ENCODE measurements at regions not wholly inside any gene's neighbourhood (a gene's known extent, or its start where the extent isn't known, plus 50 kb on each side); places are given as distances from the start of the nearest gene placed in this dataset.

DNA sequence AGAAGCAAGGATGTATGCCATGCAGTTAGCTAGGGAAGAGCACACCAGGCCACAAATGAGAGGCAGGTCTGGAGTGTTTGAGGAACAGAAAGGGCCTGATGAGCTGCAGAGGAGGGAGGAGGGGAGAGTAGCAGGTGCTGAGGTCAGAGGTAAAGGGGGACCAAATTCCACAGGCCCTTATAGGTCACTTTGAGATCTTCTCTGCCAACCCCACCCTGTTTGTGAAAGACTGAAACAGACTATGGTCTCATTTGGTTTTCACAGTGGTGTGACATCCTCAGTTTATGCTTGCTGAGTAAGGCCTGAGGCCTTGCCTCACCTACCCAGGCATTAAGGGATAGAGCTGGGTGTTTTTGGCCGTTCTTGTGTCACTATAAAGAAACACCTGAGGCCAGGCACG is 187.7 kb upstream of the MYLIP start:
- BruUV-seq (replicated peaks), result no TSS peak
- H3K4me3 ChIP-seq (ENCODE audit: low read depth, low read length, poor library complexity, severe bottlenecking), result no peak overlapping the region
- no peak overlapping the region for H3K4me2 ChIP-seq (ENCODE audit: low read length)
- no peak overlapping the region for H3K27ac ChIP-seq (ENCODE audit: low read depth, low read length, poor library complexity, severe bottlenecking)
- no peaks in the 10 kb centered on the region for H3K36me3 ChIP-seq (ENCODE audit: insufficient read depth, low read length)
- H4K20me1 ChIP-seq (ENCODE audit: insufficient read depth, low read length), result no peaks in the 10 kb centered on the region
- ChIA-PET CTCF (ENCODE audit: unreplicated experiment) (interaction anchor here (0.6 kb wide), 1 partner anchor 685 kb away, joined by 3 read pairs; no protein-coding TSS in a partner anchor), POLR2A (no interaction called here)
- no peaks in the 10 kb centered on the region for H3K9me3 ChIP-seq (ENCODE audit: low read length)
- no peaks in the 10 kb centered on the region for H3K9me2 ChIP-seq (ENCODE audit: insufficient read depth, low read length)
- H2AFZ ChIP-seq (ENCODE audit: low read length), result no peak overlapping the region
- no peaks in the 10 kb centered on the region for H3K4me1 ChIP-seq (ENCODE audit: insufficient read depth, low read length, poor library complexity, severe bottlenecking)
- DNase-seq (ENCODE audit: low spot score), result no peak
- intact Hi-C loops (cut with micrococcal nuclease; ENCODE audit: unreplicated experiment), result no loop called here
- H3K79me2 ChIP-seq (ENCODE audit: insufficient read depth, low read depth, low read length), result no peaks in the 10 kb centered on the region
- TF ChIP-seq, protein P1, sequence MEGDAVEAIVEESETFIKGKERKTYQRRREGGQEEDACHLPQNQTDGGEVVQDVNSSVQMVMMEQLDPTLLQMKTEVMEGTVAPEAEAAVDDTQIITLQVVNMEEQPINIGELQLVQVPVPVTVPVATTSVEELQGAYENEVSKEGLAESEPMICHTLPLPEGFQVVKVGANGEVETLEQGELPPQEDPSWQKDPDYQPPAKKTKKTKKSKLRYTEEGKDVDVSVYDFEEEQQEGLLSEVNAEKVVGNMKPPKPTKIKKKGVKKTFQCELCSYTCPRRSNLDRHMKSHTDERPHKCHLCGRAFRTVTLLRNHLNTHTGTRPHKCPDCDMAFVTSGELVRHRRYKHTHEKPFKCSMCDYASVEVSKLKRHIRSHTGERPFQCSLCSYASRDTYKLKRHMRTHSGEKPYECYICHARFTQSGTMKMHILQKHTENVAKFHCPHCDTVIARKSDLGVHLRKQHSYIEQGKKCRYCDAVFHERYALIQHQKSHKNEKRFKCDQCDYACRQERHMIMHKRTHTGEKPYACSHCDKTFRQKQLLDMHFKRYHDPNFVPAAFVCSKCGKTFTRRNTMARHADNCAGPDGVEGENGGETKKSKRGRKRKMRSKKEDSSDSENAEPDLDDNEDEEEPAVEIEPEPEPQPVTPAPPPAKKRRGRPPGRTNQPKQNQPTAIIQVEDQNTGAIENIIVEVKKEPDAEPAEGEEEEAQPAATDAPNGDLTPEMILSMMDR (conservative IDR thresholded peaks at IDR 0.05; ENCODE audit: low read length), result no peak
- TF ChIP-seq EZH2phosphoT487 (IDR thresholded peaks at IDR 0.05; ENCODE audit: borderline replicate concordance, low read depth, low read length), result no peak

DNA sequence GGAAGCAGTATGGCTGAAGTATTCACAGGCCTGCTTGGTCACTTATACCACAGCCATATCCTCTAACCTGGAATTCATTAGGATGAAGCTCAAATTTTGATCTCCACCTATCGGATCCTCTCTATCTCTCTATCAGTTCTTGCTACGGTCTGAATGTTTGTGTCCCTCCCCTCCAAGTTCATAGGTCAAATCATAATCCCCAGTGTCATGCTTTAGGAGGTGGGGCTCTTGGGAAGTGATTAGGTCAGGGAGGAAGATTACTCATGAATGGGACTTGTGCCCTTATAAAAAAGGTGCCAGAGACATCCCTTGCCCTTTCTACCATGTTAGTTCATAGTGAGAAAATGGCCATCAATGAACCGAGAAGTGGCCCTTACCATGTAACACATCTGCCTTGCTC is 190.8 kb upstream of the MYLIP start:
- BruUV-seq (replicated peaks), result no TSS peak
- ChIA-PET CTCF (ENCODE audit: unreplicated experiment) (no interaction called here), POLR2A (interaction anchor here (1.2 kb wide), 1 partner anchor 36 kb away, joined by 3 read pairs; no protein-coding TSS in a partner anchor)
- Histone ChIP-seq H3K27ac (ENCODE audit: low read depth, low read length, poor library complexity, severe bottlenecking) (no peak overlapping the region), H3K9me3 (ENCODE audit: low read length) (no peaks in the 10 kb centered on the region), H3K4me3 (ENCODE audit: low read depth, low read length, poor library complexity, severe bottlenecking) (no peak overlapping the region), H3K36me3 (ENCODE audit: insufficient read depth, low read length) (no peaks in the 10 kb centered on the region), H2AFZ (ENCODE audit: low read length) (no peak overlapping the region), H4K20me1 (ENCODE audit: insufficient read depth, low read length) (no peaks in the 10 kb centered on the region), H3K9me2 (ENCODE audit: insufficient read depth, low read length) (no peaks in the 10 kb centered on the region), H3K4me2 (ENCODE audit: low read length) (no peak overlapping the region), H3K4me1 (ENCODE audit: insufficient read depth, low read length, poor library complexity, severe bottlenecking) (no peaks in the 10 kb centered on the region), H3K79me2 (ENCODE audit: insufficient read depth, low read depth, low read length) (no peaks in the 10 kb centered on the region)
- intact Hi-C loops (cut with micrococcal nuclease; ENCODE audit: unreplicated experiment), result no loop called here
- TF ChIP-seq, protein P1 (conservative IDR thresholded peaks at IDR 0.05; ENCODE audit: low read length), result no peak
- TF ChIP-seq EZH2phosphoT487 (IDR thresholded peaks at IDR 0.05; ENCODE audit: borderline replicate concordance, low read depth, low read length), result no peak
- DNase-seq (ENCODE audit: low spot score), result no peak

DNA sequence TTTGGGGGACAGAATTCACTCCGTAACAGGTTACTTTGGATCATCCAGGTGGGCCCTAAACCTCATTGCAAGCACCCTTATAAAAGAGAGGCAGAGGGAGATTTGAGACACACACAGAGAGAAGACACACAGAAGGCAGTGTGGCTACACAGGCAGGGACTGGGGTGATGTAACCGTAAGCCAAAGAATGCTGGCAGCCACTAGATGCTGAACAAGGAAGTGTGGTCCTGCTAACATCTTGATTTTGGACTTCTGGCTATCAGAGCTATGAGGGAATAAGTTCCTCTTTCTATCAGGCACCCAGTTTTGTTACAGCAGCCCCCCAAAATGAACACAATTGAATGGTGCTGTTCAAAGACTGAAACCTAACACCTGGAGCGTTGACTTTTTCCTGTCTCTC is 191.3 kb upstream of the MYLIP start:
- H3K4me3 ChIP-seq (ENCODE audit: low read depth, low read length, poor library complexity, severe bottlenecking), result no peak overlapping the region
- no peaks in the 10 kb centered on the region for H3K4me1 ChIP-seq (ENCODE audit: insufficient read depth, low read length, poor library complexity, severe bottlenecking)
- H3K4me2 ChIP-seq (ENCODE audit: low read length), result no peak overlapping the region
- H4K20me1 ChIP-seq (ENCODE audit: insufficient read depth, low read length), result no peaks in the 10 kb centered on the region
- no peak overlapping the region for H3K27ac ChIP-seq (ENCODE audit: low read depth, low read length, poor library complexity, severe bottlenecking)
- H3K9me3 ChIP-seq (ENCODE audit: low read length), result no peaks in the 10 kb centered on the region
- no TSS peak for BruUV-seq (replicated peaks)
- DNase-seq (ENCODE audit: low spot score), result no peak
- TF ChIP-seq EZH2phosphoT487 (IDR thresholded peaks at IDR 0.05; ENCODE audit: borderline replicate concordance, low read depth, low read length), result no peak
- TF ChIP-seq, protein P1 (conservative IDR thresholded peaks at IDR 0.05; ENCODE audit: low read length), result no peak
- ChIA-PET POLR2A (no interaction called here), CTCF (ENCODE audit: unreplicated experiment) (no interaction called here)
- intact Hi-C loops (cut with micrococcal nuclease; ENCODE audit: unreplicated experiment), result no loop called here
- no peaks in the 10 kb centered on the region for H3K79me2 ChIP-seq (ENCODE audit: insufficient read depth, low read depth, low read length)
- no peak overlapping the region for H2AFZ ChIP-seq (ENCODE audit: low read length)
- no peaks in the 10 kb centered on the region for H3K9me2 ChIP-seq (ENCODE audit: insufficient read depth, low read length)
- H3K36me3 ChIP-seq (ENCODE audit: insufficient read depth, low read length), result no peaks in the 10 kb centered on the region

Measured in OCI-LY7 (cell line).